BJ (cell line): ENCODE measurements at regions not wholly inside any gene's neighbourhood (a gene's known extent, or its start where the extent isn't known, plus 50 kb on each side); places are given as distances from the start of the nearest gene placed in this dataset.

Experiments
- CTCF ChIA-PET: fragments of 350-600 bp; formaldehyde crosslinking; extraction: SDS; loops from one replicate; lab custom pipeline; 2021; ENCODE audit warnings: antibody characterized with exemption, inconsistent platforms; lab: Yijun Ruan, JAX
- POLR2A ChIA-PET: fragments of 300-600 bp; sonication (Branson Sonifier 250); formaldehyde crosslinking; extraction: SDS; loops from one replicate; lab custom pipeline; 2021; ENCODE audit warnings: antibody characterized with exemption; lab: Charles Lee
- DNase-seq: peaks from one replicate; pipeline ENCODE4 v3.0.0-alpha.2; 2011; ENCODE audit warnings: low read depth
- H3K27me3 ChIP-seq: 2 replicates; pipeline ENCODE4 v1.6.0; 2011; ENCODE audit warnings: low read length; ENCODE audit not compliant: control insufficient read depth, insufficient read depth
- H3K36me3 ChIP-seq: 2 replicates; pipeline ENCODE4 v1.5.1; 2011; ENCODE audit warnings: low read length; ENCODE audit not compliant: control insufficient read depth, insufficient read depth
- H3K4me3 ChIP-seq: 2 replicates; pipeline ENCODE4 v1.5.1; 2011; ENCODE audit warnings: low read depth, mild to moderate bottlenecking, control low read depth, low read length
- TF ChIP-seq, protein P1 (sequence below): IDR thresholded peaks from 2 replicates; pipeline ENCODE4 v1.5.1; 2011; ENCODE audit warnings: low read depth, mild to moderate bottlenecking, control low read depth, inconsistent platforms, low read length, moderate library complexity; ENCODE audit not compliant: insufficient read depth

DNA sequence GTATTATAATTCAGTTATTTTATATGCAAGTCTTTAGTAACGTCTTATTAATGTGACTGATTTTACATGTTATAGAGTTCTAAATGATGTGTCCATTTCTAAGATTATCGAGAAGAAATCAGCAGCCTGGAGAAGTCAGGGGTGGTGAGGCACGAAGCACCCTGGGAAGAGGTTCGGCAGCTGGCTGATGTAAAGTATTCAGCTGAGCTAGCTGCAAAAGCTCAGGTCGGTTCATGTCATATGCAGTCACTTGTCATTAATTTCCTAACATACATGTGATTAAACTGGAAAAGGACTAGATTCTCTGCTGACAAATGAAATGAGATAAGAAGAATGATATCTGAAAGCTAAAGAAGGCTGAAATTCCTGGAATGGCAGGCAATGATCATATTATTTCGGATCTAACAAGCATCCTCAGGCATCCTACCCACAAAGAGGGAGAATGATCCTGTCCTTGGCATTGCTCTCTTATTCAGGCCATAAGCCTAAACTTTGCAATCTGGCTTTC, 383.0 kb upstream of the SLITRK1 start:
- ChIA-PET CTCF (interaction anchor here (1.0 kb wide), 1 partner anchor 12 kb away, joined by 3 read pairs; no protein-coding TSS in a partner anchor), POLR2A (no interaction called here)
- TF ChIP-seq, protein P1, sequence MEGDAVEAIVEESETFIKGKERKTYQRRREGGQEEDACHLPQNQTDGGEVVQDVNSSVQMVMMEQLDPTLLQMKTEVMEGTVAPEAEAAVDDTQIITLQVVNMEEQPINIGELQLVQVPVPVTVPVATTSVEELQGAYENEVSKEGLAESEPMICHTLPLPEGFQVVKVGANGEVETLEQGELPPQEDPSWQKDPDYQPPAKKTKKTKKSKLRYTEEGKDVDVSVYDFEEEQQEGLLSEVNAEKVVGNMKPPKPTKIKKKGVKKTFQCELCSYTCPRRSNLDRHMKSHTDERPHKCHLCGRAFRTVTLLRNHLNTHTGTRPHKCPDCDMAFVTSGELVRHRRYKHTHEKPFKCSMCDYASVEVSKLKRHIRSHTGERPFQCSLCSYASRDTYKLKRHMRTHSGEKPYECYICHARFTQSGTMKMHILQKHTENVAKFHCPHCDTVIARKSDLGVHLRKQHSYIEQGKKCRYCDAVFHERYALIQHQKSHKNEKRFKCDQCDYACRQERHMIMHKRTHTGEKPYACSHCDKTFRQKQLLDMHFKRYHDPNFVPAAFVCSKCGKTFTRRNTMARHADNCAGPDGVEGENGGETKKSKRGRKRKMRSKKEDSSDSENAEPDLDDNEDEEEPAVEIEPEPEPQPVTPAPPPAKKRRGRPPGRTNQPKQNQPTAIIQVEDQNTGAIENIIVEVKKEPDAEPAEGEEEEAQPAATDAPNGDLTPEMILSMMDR = no peak
- no peaks in the 10 kb centered on the region for H3K27me3 ChIP-seq
- DNase-seq = no peak
- H3K4me3 ChIP-seq = no peak overlapping the region
- no peaks in the 10 kb centered on the region for H3K36me3 ChIP-seq

GRCh38 chr13:84263354-84264069, 381.2 kb upstream of the SLITRK1 start:
- TF ChIP-seq, protein P1 = no peak
- no peaks in the 10 kb centered on the region for H3K36me3 ChIP-seq
- H3K4me3 ChIP-seq = no peak overlapping the region
- POLR2A ChIA-PET = no interaction called here
- no peaks in the 10 kb centered on the region for H3K27me3 ChIP-seq
- DNase-seq = no peak
- CTCF ChIA-PET = no interaction called here

DNA sequence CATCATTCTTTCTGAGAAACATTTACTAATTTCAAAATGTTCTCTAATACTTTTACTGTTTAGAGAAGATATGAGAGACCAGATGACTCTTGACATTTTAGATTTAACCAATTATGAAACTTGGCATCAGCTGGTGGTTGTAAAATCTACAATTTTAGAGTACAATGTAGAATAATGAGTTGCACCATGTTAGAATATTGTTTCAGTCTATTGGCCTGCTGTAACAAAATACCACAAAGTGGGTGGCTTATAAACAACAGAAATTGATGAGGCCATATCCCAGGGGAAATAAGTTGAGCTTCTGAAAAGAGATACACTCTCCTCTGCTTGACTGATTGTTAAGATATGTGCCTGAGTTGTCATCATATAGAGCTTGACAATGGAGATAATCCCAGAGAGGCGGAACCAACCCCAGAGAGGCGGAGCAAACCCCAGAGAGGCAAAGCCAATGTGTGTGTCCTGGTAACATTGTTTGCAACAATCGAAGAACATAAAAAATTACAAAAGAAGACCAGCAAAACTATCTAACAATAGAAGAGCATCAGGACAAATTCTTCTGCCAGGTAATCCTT, 373.0 kb upstream of the SLITRK1 start:
- H3K27me3 ChIP-seq = no peaks in the 10 kb centered on the region
- no peak for DNase-seq
- no peak overlapping the region for H3K4me3 ChIP-seq
- CTCF ChIA-PET = interaction anchor here (0.6 kb wide), 1 partner anchor 190 kb away, joined by 3 read pairs; no protein-coding TSS in a partner anchor
- no peaks in the 10 kb centered on the region for H3K36me3 ChIP-seq
- TF ChIP-seq, protein P1 = no peak
- POLR2A ChIA-PET = no interaction called here

DNA sequence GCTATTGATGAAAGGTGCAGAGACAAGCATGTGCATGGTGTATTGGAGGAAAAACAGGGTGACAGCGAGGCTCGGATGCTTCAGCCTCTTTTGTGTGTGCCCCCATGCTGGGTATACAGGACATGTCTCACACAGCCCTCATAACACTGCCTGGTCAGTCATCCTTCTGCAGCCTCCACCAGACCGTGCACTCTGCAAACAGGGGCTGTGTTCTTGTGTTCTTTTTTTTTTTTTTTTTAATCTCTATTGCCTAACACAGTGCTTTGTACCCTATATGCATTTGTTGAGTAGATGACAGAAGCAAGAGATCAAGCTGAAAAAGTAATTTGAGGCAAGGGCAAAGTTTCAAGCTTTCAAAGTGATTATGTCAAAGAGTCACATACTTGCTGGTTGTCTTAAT, 367.2 kb upstream of the SLITRK1 start:
- no peaks in the 10 kb centered on the region for H3K36me3 ChIP-seq
- no peak overlapping the region for H3K4me3 ChIP-seq
- TF ChIP-seq, protein P1 = no peak
- H3K27me3 ChIP-seq = no peaks in the 10 kb centered on the region
- DNase-seq = no peak
- ChIA-PET POLR2A (interaction anchor here (0.6 kb wide), 1 partner anchor 57 kb away, joined by 4 read pairs; no protein-coding TSS in a partner anchor), CTCF (no interaction called here)

- no peaks in the 10 kb centered on the region for H3K36me3 ChIP-seq
- DNase-seq = no peak
- POLR2A ChIA-PET = no interaction called here
- no peaks in the 10 kb centered on the region for H3K27me3 ChIP-seq
- H3K4me3 ChIP-seq = no peak overlapping the region
- CTCF ChIA-PET = no interaction called here
- TF ChIP-seq, protein P1 = no peak
These were observed 361.1 kb upstream of the SLITRK1 start for GRCh38 chr13:84243340-84243739.
